HepG2 (cell line): ENCODE measurements at regions not wholly inside any gene's neighbourhood (a gene's known extent, or its start where the extent isn't known, plus 50 kb on each side); places are given as distances from the start of the nearest gene placed in this dataset.

Experiments used
- BRCA1 ChIP-seq: sonication (generic); formaldehyde crosslinking; IDR thresholded peaks from 2 replicates; pipeline ENCODE4 v1.4.0; 2020; ENCODE audit warnings: missing genetic modification reagents
- CREB1 ChIP-seq, 2 experiments: fragments of 450-650 bp in 1 of 2; IDR thresholded peaks; 2 replicates each; pipeline ENCODE4 v1.6.1; 2016 to 2017; ENCODE audit warnings: control low read depth in 1 of 2, mild to moderate bottlenecking in 1 of 2, missing compliant biosample characterization in 1 of 2, missing genetic modification characterization in 1 of 2
- ZFP1 ChIP-seq: IDR thresholded peaks from 2 replicates; pipeline ENCODE4 v1.6.1; 2016
- ZNF10 ChIP-seq: sonication (generic); formaldehyde crosslinking; IDR thresholded peaks from 2 replicates; pipeline ENCODE4 v1.4.0; 2020; ENCODE audit warnings: mild to moderate bottlenecking, low read depth, missing genetic modification reagents, borderline replicate concordance
- ZNF143 ChIP-seq: sonication (generic); formaldehyde crosslinking; IDR thresholded peaks from 2 replicates; pipeline ENCODE4 v1.4.0; 2020; ENCODE audit warnings: missing genetic modification reagents
- ZNF292 ChIP-seq: sonication (generic); formaldehyde crosslinking; IDR thresholded peaks from 2 replicates; pipeline ENCODE4 v1.8.1; 2022; ENCODE audit warnings: mild to moderate bottlenecking, low read depth, missing genetic modification reagents, borderline replicate concordance
- ZNF547 ChIP-seq: sonication (generic); formaldehyde crosslinking; IDR thresholded peaks from 2 replicates; pipeline ENCODE4 v1.5.1; 2020; ENCODE audit warnings: mild to moderate bottlenecking, missing genetic modification reagents
- TF ChIP-seq, protein P1 (sequence below): sonication (generic); formaldehyde crosslinking; IDR thresholded peaks from 2 replicates; pipeline ENCODE4 v1.5.0; 2020; ENCODE audit warnings: mild to moderate bottlenecking, missing genetic modification reagents, moderate library complexity
- TF ChIP-seq, protein P2 (sequence below): sonication (generic); formaldehyde crosslinking; IDR thresholded peaks from 2 replicates; pipeline ENCODE4 v1.5.1; 2020; ENCODE audit warnings: mild to moderate bottlenecking, missing genetic modification reagents
- TF ChIP-seq, protein P3 (sequence below), 2 experiments: IDR thresholded peaks; 2 replicates each; pipeline ENCODE4 v1.6.1; 2011 to 2012; ENCODE audit warnings: low read length in 2 of 2, borderline replicate concordance in 1 of 2, low read depth in 1 of 2, mild to moderate bottlenecking in 1 of 2, moderate library complexity in 1 of 2

DNA sequence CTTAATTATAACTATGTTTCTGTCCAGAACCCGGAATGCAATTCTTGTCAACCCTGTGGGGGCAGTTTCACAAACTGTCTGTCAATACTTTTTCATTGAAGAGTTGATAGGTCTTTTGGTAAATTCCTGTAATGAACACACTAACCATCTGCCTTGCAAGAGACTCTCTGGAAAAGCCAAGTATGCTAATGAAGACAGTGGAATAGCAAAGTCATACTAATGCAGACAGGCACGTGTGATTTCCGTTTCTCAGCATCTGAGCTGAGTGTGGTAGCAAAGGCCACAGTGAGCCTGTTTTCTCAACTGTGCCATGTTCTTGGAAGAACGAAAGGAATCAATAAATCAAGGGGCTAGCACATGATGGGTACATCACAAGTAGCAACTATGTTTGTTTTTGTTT lies 494.1 kb upstream of the NRP1 start:
- no peak for TF ChIP-seq BRCA1 (CRISPR knock-in tag)
- TF ChIP-seq ZNF292 = no peak
- TF ChIP-seq, protein P1, sequence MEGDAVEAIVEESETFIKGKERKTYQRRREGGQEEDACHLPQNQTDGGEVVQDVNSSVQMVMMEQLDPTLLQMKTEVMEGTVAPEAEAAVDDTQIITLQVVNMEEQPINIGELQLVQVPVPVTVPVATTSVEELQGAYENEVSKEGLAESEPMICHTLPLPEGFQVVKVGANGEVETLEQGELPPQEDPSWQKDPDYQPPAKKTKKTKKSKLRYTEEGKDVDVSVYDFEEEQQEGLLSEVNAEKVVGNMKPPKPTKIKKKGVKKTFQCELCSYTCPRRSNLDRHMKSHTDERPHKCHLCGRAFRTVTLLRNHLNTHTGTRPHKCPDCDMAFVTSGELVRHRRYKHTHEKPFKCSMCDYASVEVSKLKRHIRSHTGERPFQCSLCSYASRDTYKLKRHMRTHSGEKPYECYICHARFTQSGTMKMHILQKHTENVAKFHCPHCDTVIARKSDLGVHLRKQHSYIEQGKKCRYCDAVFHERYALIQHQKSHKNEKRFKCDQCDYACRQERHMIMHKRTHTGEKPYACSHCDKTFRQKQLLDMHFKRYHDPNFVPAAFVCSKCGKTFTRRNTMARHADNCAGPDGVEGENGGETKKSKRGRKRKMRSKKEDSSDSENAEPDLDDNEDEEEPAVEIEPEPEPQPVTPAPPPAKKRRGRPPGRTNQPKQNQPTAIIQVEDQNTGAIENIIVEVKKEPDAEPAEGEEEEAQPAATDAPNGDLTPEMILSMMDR (CRISPR knock-in tag) = no peak
- no peak for TF ChIP-seq ZNF10 (CRISPR knock-in tag)
- no peak for TF ChIP-seq ZFP1
- TF ChIP-seq, protein P2, sequence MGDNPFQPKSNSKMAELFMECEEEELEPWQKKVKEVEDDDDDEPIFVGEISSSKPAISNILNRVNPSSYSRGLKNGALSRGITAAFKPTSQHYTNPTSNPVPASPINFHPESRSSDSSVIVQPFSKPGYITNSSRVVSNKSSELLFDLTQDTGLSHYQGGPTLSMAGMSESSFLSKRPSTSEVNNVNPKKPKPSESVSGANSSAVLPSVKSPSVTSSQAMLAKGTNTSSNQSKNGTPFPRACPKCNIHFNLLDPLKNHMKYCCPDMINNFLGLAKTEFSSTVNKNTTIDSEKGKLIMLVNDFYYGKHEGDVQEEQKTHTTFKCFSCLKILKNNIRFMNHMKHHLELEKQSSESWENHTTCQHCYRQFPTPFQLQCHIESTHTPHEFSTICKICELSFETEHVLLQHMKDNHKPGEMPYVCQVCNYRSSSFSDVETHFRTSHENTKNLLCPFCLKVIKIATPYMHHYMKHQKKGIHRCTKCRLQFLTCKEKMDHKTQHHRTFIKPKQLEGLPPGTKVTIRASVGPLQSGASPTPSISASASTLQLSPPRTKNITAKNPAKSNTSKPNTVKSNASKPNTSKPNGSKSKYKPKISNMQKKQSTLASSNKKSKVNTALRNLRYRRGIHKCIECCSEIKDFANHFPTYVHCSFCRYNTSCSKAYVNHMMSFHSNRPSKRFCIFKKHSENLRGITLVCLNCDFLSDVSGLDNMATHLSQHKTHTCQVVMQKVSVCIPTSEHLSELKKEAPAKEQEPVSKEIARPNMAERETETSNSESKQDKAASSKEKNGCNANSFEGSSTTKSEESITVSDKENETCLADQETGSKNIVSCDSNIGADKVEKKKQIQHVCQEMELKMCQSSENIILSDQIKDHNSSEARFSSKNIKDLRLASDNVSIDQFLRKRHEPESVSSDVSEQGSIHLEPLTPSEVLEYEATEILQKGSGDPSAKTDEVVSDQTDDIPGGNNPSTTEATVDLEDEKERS (CRISPR knock-in tag) = no peak
- TF ChIP-seq, protein P3, sequence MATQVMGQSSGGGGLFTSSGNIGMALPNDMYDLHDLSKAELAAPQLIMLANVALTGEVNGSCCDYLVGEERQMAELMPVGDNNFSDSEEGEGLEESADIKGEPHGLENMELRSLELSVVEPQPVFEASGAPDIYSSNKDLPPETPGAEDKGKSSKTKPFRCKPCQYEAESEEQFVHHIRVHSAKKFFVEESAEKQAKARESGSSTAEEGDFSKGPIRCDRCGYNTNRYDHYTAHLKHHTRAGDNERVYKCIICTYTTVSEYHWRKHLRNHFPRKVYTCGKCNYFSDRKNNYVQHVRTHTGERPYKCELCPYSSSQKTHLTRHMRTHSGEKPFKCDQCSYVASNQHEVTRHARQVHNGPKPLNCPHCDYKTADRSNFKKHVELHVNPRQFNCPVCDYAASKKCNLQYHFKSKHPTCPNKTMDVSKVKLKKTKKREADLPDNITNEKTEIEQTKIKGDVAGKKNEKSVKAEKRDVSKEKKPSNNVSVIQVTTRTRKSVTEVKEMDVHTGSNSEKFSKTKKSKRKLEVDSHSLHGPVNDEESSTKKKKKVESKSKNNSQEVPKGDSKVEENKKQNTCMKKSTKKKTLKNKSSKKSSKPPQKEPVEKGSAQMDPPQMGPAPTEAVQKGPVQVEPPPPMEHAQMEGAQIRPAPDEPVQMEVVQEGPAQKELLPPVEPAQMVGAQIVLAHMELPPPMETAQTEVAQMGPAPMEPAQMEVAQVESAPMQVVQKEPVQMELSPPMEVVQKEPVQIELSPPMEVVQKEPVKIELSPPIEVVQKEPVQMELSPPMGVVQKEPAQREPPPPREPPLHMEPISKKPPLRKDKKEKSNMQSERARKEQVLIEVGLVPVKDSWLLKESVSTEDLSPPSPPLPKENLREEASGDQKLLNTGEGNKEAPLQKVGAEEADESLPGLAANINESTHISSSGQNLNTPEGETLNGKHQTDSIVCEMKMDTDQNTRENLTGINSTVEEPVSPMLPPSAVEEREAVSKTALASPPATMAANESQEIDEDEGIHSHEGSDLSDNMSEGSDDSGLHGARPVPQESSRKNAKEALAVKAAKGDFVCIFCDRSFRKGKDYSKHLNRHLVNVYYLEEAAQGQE (IDR thresholded peaks at IDR 0.05; ENCODE audit: borderline replicate concordance in 1 of 2, low read depth in 1 of 2, low read length in 2 of 2) = no peak
- TF ChIP-seq ZNF547 (CRISPR knock-in tag) = no peak
- TF ChIP-seq CREB1 (IDR thresholded peaks at IDR 0.05) = no peak
- no peak for TF ChIP-seq CREB1 (CRISPR knock-in tag; IDR thresholded peaks at IDR 0.05)
- TF ChIP-seq ZNF143 (CRISPR knock-in tag) = no peak
